ELR (cell line): ENCODE measurements at regions not wholly inside any gene's neighbourhood (a gene's known extent, or its start where the extent isn't known, plus 50 kb on each side); places are given as distances from the start of the nearest gene placed in this dataset.

Source experiments
- DNase-seq: peaks from one replicate; pipeline ENCODE4 v3.0.0-alpha.2; 2015; ENCODE audit warnings: low read depth

- DNase-seq = no peak
These were observed 299.9 kb upstream of the SFRP2 start for GRCh38 chr4:154088741-154089140.

- no peak for DNase-seq
These were observed 297.4 kb upstream of the SFRP2 start for GRCh38 chr4:154086247-154086646.

GRCh38 chr4:154084864-154085263 lies 296.0 kb upstream of the SFRP2 start:
- no peak for DNase-seq

GRCh38 chr4:154082760-154083535 lies 294.1 kb upstream of the SFRP2 start:
- DNase-seq = peak; percentile 2

- DNase-seq = no peak
These were observed 292.5 kb upstream of the SFRP2 start for GRCh38 chr4:154081391-154081790.

GRCh38 chr4:154078504-154079350 lies 289.8 kb upstream of the SFRP2 start:
- no peak for DNase-seq

GRCh38 chr4:154076921-154077320 lies 288.0 kb upstream of the SFRP2 start:
- DNase-seq = no peak

- DNase-seq = peak; percentile 5
These were observed 284.4 kb upstream of the SFRP2 start for GRCh38 chr4:154073107-154073822.

- no peak for DNase-seq
These were observed 278.9 kb upstream of the SFRP2 start for GRCh38 chr4:154067786-154068185.

GRCh38 chr4:154065368-154065767 lies 276.5 kb upstream of the SFRP2 start:
- DNase-seq = no peak

GRCh38 chr4:154064244-154064643 lies 275.4 kb upstream of the SFRP2 start:
- DNase-seq = no peak

- DNase-seq = no peak
These were observed 260.7 kb upstream of the SFRP2 start for GRCh38 chr4:154049457-154050181.

GRCh38 chr4:154047733-154048132 lies 258.9 kb upstream of the SFRP2 start:
- DNase-seq = no peak

- DNase-seq = no peak
These were observed 256.0 kb upstream of the SFRP2 start for GRCh38 chr4:154044742-154045485.

- DNase-seq = no peak
These were observed 255.2 kb upstream of the SFRP2 start for GRCh38 chr4:154044108-154044531.

- no peak for DNase-seq
These were observed 252.8 kb upstream of the SFRP2 start for GRCh38 chr4:154041640-154042039.

GRCh38 chr4:154039435-154040343 lies 250.8 kb upstream of the SFRP2 start:
- no peak for DNase-seq

GRCh38 chr4:154036856-154037255 lies 248.0 kb upstream of the SFRP2 start:
- DNase-seq = no peak

GRCh38 chr4:154035341-154035740 lies 246.5 kb upstream of the SFRP2 start:
- no peak for DNase-seq

GRCh38 chr4:154033921-154034320 lies 245.0 kb upstream of the SFRP2 start:
- no peak for DNase-seq
